Transverse colon (tissue), 4 donors: ENCODE measurements at regions not wholly inside any gene's neighbourhood (a gene's known extent, or its start where the extent isn't known, plus 50 kb on each side); places are given as distances from the start of the nearest gene placed in this dataset.

Experiments
- DNase-seq: peaks from one replicate; pipeline ENCODE4 v3.0.0-alpha.2; 2019
- H3K27ac ChIP-seq, 4 donors: fragments of 200-600 bp; sonication (generic); 2 replicates each; pipeline ENCODE4 v1.5.1; 2016 to 2018; ENCODE audit warnings: inconsistent platforms in 4 of 4
- H3K27me3 ChIP-seq: fragments of 200-600 bp; sonication (generic); 2 replicates; pipeline ENCODE4 v1.5.1; 2017; ENCODE audit warnings: inconsistent platforms
- H3K36me3 ChIP-seq, 4 donors: fragments of 200-600 bp; sonication (generic); 2 replicates each; pipeline ENCODE4 v1.5.1; 2017 to 2019; ENCODE audit warnings: inconsistent platforms in 4 of 4
- H3K4me1 ChIP-seq, 4 donors: fragments of 200-600 bp; sonication (generic); 2 replicates each; pipeline ENCODE4 v1.5.1; 2017 to 2020; ENCODE audit warnings: inconsistent platforms in 4 of 4
- H3K4me3 ChIP-seq, 4 donors: fragments of 200-600 bp; sonication (generic); 1 replicate in 1 of 4; 2 replicates in 3 of 4; pipeline versions ENCODE4 v1.5.1 to v1.6.1; 2017 to 2019; ENCODE audit warnings: inconsistent platforms in 4 of 4
- H3K9me3 ChIP-seq, 2 donors: fragments of 200-600 bp; sonication (generic); 2 replicates each; pipeline ENCODE4 v1.5.1; 2017 to 2019; ENCODE audit warnings: inconsistent platforms in 2 of 2
- CTCF ChIP-seq, 5 experiments: fragments of 200-600 bp in 3 of 5; fragments of 450-650 bp in 2 of 5; sonication (generic) in 3 of 5; IDR thresholded peaks; 1 replicate in 2 of 5; 2 replicates in 3 of 5; pipeline ENCODE4 v1.5.1; 2016 to 2017; ENCODE audit warnings: antibody characterized with exemption in 5 of 5, inconsistent platforms in 3 of 5, mild to moderate bottlenecking in 2 of 5, moderate library complexity in 1 of 5
- EP300 ChIP-seq: sonication (generic); formaldehyde crosslinking; IDR thresholded peaks from one replicate; pipeline ENCODE4 v1.6.1; 2017; ENCODE audit warnings: antibody characterized with exemption, low read depth
- POLR2A ChIP-seq: fragments of 450-650 bp; IDR thresholded peaks from one replicate; pipeline ENCODE4 v1.6.1; 2016; ENCODE audit warnings: antibody characterized with exemption, mild to moderate bottlenecking, moderate library complexity
- POLR2AphosphoS5 ChIP-seq, 3 donors: sonication (generic); formaldehyde crosslinking; IDR thresholded peaks; one replicate each; pipeline ENCODE4 v1.6.1; 2016; ENCODE audit warnings: antibody characterized with exemption in 3 of 3
- WGBS, 2 donors: methylation state at CpG; one replicate each; pipeline ENCODE4 v1.1.5; 2018; ENCODE audit warnings: low coverage in 1 of 2; 5-methylcytosine and 5-hydroxymethylcytosine counted together
- in situ Hi-C, 4 donors: fragments of 200-750 bp; cut with MboI; loops; one replicate each; pipeline versions ENCODE4 v1.15.0 to v1.15.1; 2017; ENCODE audit warnings: low sequenced_read_pairs in 3 of 4, low pct_ligation_motif_present in 1 of 4, low pct_unique_long_range_greater_than_20kb in 1 of 4
- intact Hi-C: fragments of 100-400 bp; cut with DNase I; formaldehyde crosslinking; loops from one replicate; pipeline ENCODE4 v1.15.1; 2023; ENCODE audit warnings: low total_unique reads
- small RNA-seq, 4 donors: library from RNA; depleted of rRNA; stranded (forward); fragments of <200 nt; gene quantifications; one replicate each; pipeline ENCODE3, GENCODE V24; 2016

- Histone ChIP-seq H3K4me3 (no peak overlapping the region), H3K4me1 (no peaks in the 10 kb centered on the region), H3K27ac (no peak overlapping the region), H3K9me3 (peaks cover 6 to 8% of the 10 kb centered on the region in 2 donors), H3K27me3 (no peaks in the 10 kb centered on the region), H3K36me3 (no peaks in the 10 kb centered on the region)
- intact Hi-C loops (no loop called here), in situ Hi-C loops (no loop called here)
- 80 to 88% methylated on average over 3 of the region's 3 CpGs for WGBS, 2 donors
- no peak for TF ChIP-seq POLR2A
- no peak for TF ChIP-seq CTCF (IDR thresholded peaks at IDR 0.05)
- TF ChIP-seq EP300: no peak
- TF ChIP-seq POLR2AphosphoS5 (IDR thresholded peaks at IDR 0.05): no peak
- no peak for DNase-seq
Measured at GRCh38 chr3:18483226-18483625, 58.1 kb upstream of the SATB1 start.

- Histone ChIP-seq H3K27me3 (no peaks in the 10 kb centered on the region), H3K4me3 (no peak overlapping the region), H3K9me3 (peaks cover 6 to 8% of the 10 kb centered on the region in 2 donors), H3K27ac (no peak overlapping the region), H3K4me1 (no peaks in the 10 kb centered on the region), H3K36me3 (no peaks in the 10 kb centered on the region)
- WGBS, 2 donors: 62 to 74% methylated on average over 4 of the region's 4 CpGs
- intact Hi-C loops: no loop called here
- TF ChIP-seq CTCF (IDR thresholded peaks at IDR 0.05) (no peak), EP300 (no peak), POLR2A (no peak)
- no peak for DNase-seq
- in situ Hi-C loops: no loop called here
Measured at GRCh38 chr3:18481946-18482548, 56.9 kb upstream of the SATB1 start.

- TF ChIP-seq EP300: no peak
- no peak for TF ChIP-seq POLR2AphosphoS5 (IDR thresholded peaks at IDR 0.05)
- no peak for TF ChIP-seq CTCF (IDR thresholded peaks at IDR 0.05)
- no peak for TF ChIP-seq POLR2A
- 47 to 50% methylated on average over 4 of the region's 4 CpGs for WGBS, 2 donors
- Histone ChIP-seq H3K4me1 (no peaks in the 10 kb centered on the region), H3K4me3 (no peak overlapping the region), H3K27ac (no peak overlapping the region), H3K9me3 (no peaks in the 10 kb centered on the region), H3K36me3 (no peaks in the 10 kb centered on the region), H3K27me3 (no peaks in the 10 kb centered on the region)
- no peak for DNase-seq
- intact Hi-C loops (no loop called here), in situ Hi-C loops (no loop called here)
Measured at GRCh38 chr3:18477620-18478019, 52.5 kb upstream of the SATB1 start.

Small RNA genes lying in the stretch of these regions (small RNA-seq; reads per million reads assigned to genes)
- 0 reads per million in 4 donors for gene RNU6-138P
